Adrenal gland (tissue), 5 donors: ENCODE measurements at regions not wholly inside any gene's neighbourhood (a gene's known extent, or its start where the extent isn't known, plus 50 kb on each side); places are given as distances from the start of the nearest gene placed in this dataset.

Experiments used
- POLR2A ChIP-seq, 2 donors: fragments of 450-650 bp; IDR thresholded peaks; one replicate each; pipeline ENCODE4 v1.6.1; 2017; ENCODE audit warnings: antibody characterized with exemption in 2 of 2, mild to moderate bottlenecking in 2 of 2, moderate library complexity in 1 of 2
- TF ChIP-seq, protein P1 (sequence below), 6 experiments: fragments of 450-650 bp in 4 of 6; fragments of 200-600 bp in 2 of 6; sonication (generic) in 1 of 6; IDR thresholded peaks; 1 replicate in 5 of 6; 2 replicates in 1 of 6; pipeline versions ENCODE4 v1.5.1 to v1.8.0; 2016 to 2021; ENCODE audit warnings: antibody characterized with exemption in 6 of 6, mild to moderate bottlenecking in 2 of 6, moderate library complexity in 1 of 6
- donor health status: DM: no; HTN: no; CAD: no.

DNA sequence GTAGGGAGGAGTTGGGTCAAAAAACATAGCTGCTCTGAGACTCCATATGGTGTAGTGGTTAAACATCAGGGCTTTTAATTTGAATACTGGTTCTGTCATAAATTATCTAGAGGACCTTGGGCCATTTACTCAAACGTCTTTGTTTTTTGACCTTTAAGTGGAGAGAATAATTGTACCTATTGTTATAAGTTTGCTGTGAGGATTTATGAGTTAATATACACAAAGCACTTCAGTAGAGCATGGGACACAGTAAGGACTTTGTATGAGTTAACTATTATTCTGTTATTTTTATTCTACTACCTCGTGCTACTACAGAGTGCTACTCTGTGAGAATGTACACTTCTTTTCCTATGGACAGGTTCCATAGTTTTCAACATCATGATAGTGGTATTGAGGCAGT lies 123.7 kb upstream of the TNC start:
- TF ChIP-seq, protein P1, sequence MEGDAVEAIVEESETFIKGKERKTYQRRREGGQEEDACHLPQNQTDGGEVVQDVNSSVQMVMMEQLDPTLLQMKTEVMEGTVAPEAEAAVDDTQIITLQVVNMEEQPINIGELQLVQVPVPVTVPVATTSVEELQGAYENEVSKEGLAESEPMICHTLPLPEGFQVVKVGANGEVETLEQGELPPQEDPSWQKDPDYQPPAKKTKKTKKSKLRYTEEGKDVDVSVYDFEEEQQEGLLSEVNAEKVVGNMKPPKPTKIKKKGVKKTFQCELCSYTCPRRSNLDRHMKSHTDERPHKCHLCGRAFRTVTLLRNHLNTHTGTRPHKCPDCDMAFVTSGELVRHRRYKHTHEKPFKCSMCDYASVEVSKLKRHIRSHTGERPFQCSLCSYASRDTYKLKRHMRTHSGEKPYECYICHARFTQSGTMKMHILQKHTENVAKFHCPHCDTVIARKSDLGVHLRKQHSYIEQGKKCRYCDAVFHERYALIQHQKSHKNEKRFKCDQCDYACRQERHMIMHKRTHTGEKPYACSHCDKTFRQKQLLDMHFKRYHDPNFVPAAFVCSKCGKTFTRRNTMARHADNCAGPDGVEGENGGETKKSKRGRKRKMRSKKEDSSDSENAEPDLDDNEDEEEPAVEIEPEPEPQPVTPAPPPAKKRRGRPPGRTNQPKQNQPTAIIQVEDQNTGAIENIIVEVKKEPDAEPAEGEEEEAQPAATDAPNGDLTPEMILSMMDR (IDR thresholded peaks at IDR 0.05) = no peak
- TF ChIP-seq POLR2A (IDR thresholded peaks at IDR 0.05) = no peak
